ENCODE measurements at regions not wholly inside any gene's neighbourhood (a gene's known extent, or its start where the extent isn't known, plus 50 kb on each side); places are given as distances from the start of the nearest gene placed in this dataset.

GRCh38 chr11:109130910-109131309 is 291.1 kb upstream of the C11orf87 start:
- Histone ChIP-seq H3K4me3 (ENCODE audit: control insufficient read depth in 1 of 2, extremely low read depth in 1 of 2, low read length in 1 of 2) (no peak overlapping the region), H3K27me3 (replicated peaks in 1 of 2; ENCODE audit: control insufficient read depth in 2 of 2, extremely low read depth in 1 of 2, insufficient read depth in 2 of 2, low read length in 1 of 2) (no peaks in the 10 kb centered on the region), H3K4me1 (ENCODE audit: control insufficient read depth in 1 of 2, extremely low read depth in 1 of 2, insufficient read depth in 2 of 2, low read length in 2 of 2) (no peaks in the 10 kb centered on the region), H3K9me3 (no peaks in the 10 kb centered on the region), H3K36me3 (ENCODE audit: control insufficient read depth in 2 of 2, extremely low read depth in 1 of 2, insufficient read depth in 1 of 2, low read length in 1 of 2) (no peaks in the 10 kb centered on the region), H3K27ac (ENCODE audit: low read length) (no peak overlapping the region)
- Mint-ChIP-seq H3K4me3 (no peak overlapping the region), H3K9me3 (peaks cover 4 to 5% (median 5%) of the 10 kb centered on the region in 3 donors), H3K4me1 (no peaks in the 10 kb centered on the region), H3K27me3 (peaks cover 0 to 5% of the 10 kb centered on the region in 2 donors), H3K27ac (no peak overlapping the region), H3K36me3 (no peaks in the 10 kb centered on the region)
- DNase-seq (no peak), ATAC-seq (replicated peaks in 1 of 4) (no peak)
- ChIA-PET POLR2A (no interaction called here), CTCF (no interaction called here)
- no CpG with 5 or more reads among the region's 1 CpG for WGBS (ENCODE audit: insufficient coverage)

DNA sequence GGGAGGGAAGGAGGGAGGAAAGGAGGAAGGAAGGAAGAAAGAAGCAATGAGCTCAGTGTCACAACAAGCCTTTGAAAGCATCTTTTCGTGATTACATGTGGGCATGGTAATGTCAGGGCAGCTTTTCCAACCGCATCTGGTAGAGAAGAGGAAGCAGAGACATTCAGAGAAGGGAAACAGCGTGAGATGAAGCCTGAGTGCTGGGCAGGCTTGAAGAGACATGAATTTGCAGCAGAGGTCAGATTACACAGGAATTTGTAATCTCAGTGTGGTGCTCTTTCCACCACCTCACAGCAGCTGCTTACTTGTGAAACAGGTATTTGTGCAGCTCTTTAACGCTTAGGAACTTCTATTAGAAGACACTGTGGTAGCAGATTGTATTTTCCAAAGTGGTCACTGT is 289.5 kb upstream of the C11orf87 start:
- Histone ChIP-seq H3K36me3 (ENCODE audit: control insufficient read depth in 2 of 2, extremely low read depth in 1 of 2, insufficient read depth in 1 of 2, low read length in 1 of 2) (no peaks in the 10 kb centered on the region), H3K4me1 (ENCODE audit: control insufficient read depth in 1 of 2, extremely low read depth in 1 of 2, insufficient read depth in 2 of 2, low read length in 2 of 2) (no peaks in the 10 kb centered on the region), H3K27me3 (replicated peaks in 1 of 2; ENCODE audit: control insufficient read depth in 2 of 2, extremely low read depth in 1 of 2, insufficient read depth in 2 of 2, low read length in 1 of 2) (no peaks in the 10 kb centered on the region), H3K9me3 (no peaks in the 10 kb centered on the region), H3K27ac (ENCODE audit: low read length) (no peak overlapping the region), H3K4me3 (ENCODE audit: control insufficient read depth in 1 of 2, extremely low read depth in 1 of 2, low read length in 1 of 2) (no peak overlapping the region)
- no peak overlapping the region for H3K4me3 Mint-ChIP-seq
- no peak for DNase-seq
- POLR2A ChIA-PET: interaction anchor here in 1 of 2 donors (0.9 kb wide), 1 partner anchor 38 kb away, joined by 4 read pairs; no protein-coding TSS in a partner anchor
- peaks cover 4 to 6% (median 5%) of the 10 kb centered on the region in 3 donors for H3K9me3 Mint-ChIP-seq
- no peaks in the 10 kb centered on the region for H3K4me1 Mint-ChIP-seq
- CTCF ChIA-PET: interaction anchor here in 1 of 2 donors (0.6 kb wide), 1 partner anchor 1746 kb away, joined by 3 read pairs; no protein-coding TSS in a partner anchor
- H3K36me3 Mint-ChIP-seq: no peaks in the 10 kb centered on the region
- H3K27ac Mint-ChIP-seq: no peak overlapping the region
- WGBS (ENCODE audit: insufficient coverage): 5% methylated on average over 2 of the region's 4 CpGs
- no peak for ATAC-seq (replicated peaks in 1 of 4)
- peaks cover 3 to 5% of the 10 kb centered on the region in 2 donors for H3K27me3 Mint-ChIP-seq

GRCh38 chr11:109133159-109133558 is 288.8 kb upstream of the C11orf87 start:
- ATAC-seq (replicated peaks in 1 of 4) (no peak), DNase-seq (no peak)
- Mint-ChIP-seq H3K27me3 (peaks cover 3 to 5% of the 10 kb centered on the region in 2 donors), H3K9me3 (peaks cover 4 to 6% (median 5%) of the 10 kb centered on the region in 3 donors), H3K36me3 (no peaks in the 10 kb centered on the region), H3K4me1 (no peaks in the 10 kb centered on the region), H3K4me3 (no peak overlapping the region), H3K27ac (no peak overlapping the region)
- Histone ChIP-seq H3K27ac (ENCODE audit: low read length) (no peak overlapping the region), H3K4me1 (ENCODE audit: control insufficient read depth in 1 of 2, extremely low read depth in 1 of 2, insufficient read depth in 2 of 2, low read length in 2 of 2) (no peaks in the 10 kb centered on the region), H3K36me3 (ENCODE audit: control insufficient read depth in 2 of 2, extremely low read depth in 1 of 2, insufficient read depth in 1 of 2, low read length in 1 of 2) (no peaks in the 10 kb centered on the region), H3K4me3 (ENCODE audit: control insufficient read depth in 1 of 2, extremely low read depth in 1 of 2, low read length in 1 of 2) (no peak overlapping the region), H3K9me3 (no peaks in the 10 kb centered on the region), H3K27me3 (replicated peaks in 1 of 2; ENCODE audit: control insufficient read depth in 2 of 2, extremely low read depth in 1 of 2, insufficient read depth in 2 of 2, low read length in 1 of 2) (no peaks in the 10 kb centered on the region)
- WGBS (ENCODE audit: insufficient coverage): 20% methylated on average over 1 of the region's 4 CpGs
- ChIA-PET POLR2A (no interaction called here), CTCF (no interaction called here)

DNA sequence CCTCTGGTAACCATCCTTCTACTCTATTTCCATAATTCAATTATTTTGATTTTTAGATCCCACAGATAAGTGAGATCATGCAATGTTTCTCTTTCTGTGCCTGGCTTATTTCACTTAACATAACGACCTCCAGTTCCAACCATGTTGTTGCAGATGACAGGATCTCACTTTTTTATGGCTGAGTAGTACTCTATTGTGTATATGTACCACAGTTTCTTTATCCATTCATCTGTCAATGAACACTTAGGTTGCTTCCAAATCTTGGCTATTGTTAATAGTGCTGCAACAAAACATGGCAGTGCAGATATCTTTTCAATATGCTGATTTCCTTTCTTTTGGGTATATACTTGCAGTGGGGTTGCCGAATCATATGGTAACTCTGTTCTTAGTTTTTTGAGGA is 286.4 kb upstream of the C11orf87 start:
- Mint-ChIP-seq H3K36me3 (no peaks in the 10 kb centered on the region), H3K9me3 (peaks cover 4 to 6% (median 5%) of the 10 kb centered on the region in 3 donors), H3K4me3 (no peak overlapping the region), H3K27ac (no peak overlapping the region), H3K4me1 (no peaks in the 10 kb centered on the region), H3K27me3 (peaks cover 3 to 5% of the 10 kb centered on the region in 2 donors)
- Histone ChIP-seq H3K27ac (ENCODE audit: low read length) (no peak overlapping the region), H3K36me3 (ENCODE audit: control insufficient read depth in 2 of 2, extremely low read depth in 1 of 2, insufficient read depth in 1 of 2, low read length in 1 of 2) (no peaks in the 10 kb centered on the region), H3K4me1 (ENCODE audit: control insufficient read depth in 1 of 2, extremely low read depth in 1 of 2, insufficient read depth in 2 of 2, low read length in 2 of 2) (no peaks in the 10 kb centered on the region), H3K27me3 (replicated peaks in 1 of 2; ENCODE audit: control insufficient read depth in 2 of 2, extremely low read depth in 1 of 2, insufficient read depth in 2 of 2, low read length in 1 of 2) (no peaks in the 10 kb centered on the region), H3K4me3 (ENCODE audit: control insufficient read depth in 1 of 2, extremely low read depth in 1 of 2, low read length in 1 of 2) (no peak overlapping the region), H3K9me3 (no peaks in the 10 kb centered on the region)
- ChIA-PET POLR2A (no interaction called here), CTCF (interaction anchor here in 1 of 2 donors (1.0 kb wide), 1 partner anchor 68 kb away, joined by 3 read pairs; no protein-coding TSS in a partner anchor)
- DNase-seq (no peak), ATAC-seq (replicated peaks in 1 of 4) (no peak)
- no CpG with 5 or more reads among the region's 2 CpGs for WGBS (ENCODE audit: insufficient coverage)

DNA sequence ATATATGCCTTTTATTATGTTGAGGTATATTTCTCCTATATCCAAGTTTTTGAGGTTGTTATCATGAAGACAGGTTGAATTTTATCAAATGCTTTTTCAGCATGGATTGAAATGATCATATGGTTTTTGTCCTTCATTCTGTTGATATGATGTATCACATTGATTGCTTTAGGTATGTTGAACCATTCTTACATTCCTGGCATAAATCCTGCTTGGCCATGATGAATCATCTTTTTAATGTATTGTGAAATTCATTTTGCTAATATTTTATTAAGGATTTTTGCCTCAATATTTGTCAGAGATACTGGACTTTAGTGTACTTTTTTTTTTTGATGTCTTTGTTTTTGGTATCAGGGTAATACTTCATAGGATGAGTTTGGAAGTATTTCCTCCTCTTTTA is 283.8 kb upstream of the C11orf87 start:
- ATAC-seq (replicated peaks in 1 of 4): no peak
- Mint-ChIP-seq H3K4me3 (no peak overlapping the region), H3K27ac (no peak overlapping the region), H3K9me3 (peaks cover 4 to 6% (median 5%) of the 10 kb centered on the region in 3 donors), H3K36me3 (no peaks in the 10 kb centered on the region), H3K4me1 (no peaks in the 10 kb centered on the region), H3K27me3 (peaks cover 3 to 5% of the 10 kb centered on the region in 2 donors)
- CTCF ChIA-PET: no interaction called here
- Histone ChIP-seq H3K4me3 (ENCODE audit: control insufficient read depth in 1 of 2, extremely low read depth in 1 of 2, low read length in 1 of 2) (no peak overlapping the region), H3K27me3 (replicated peaks in 1 of 2; ENCODE audit: control insufficient read depth in 2 of 2, extremely low read depth in 1 of 2, insufficient read depth in 2 of 2, low read length in 1 of 2) (no peaks in the 10 kb centered on the region), H3K4me1 (ENCODE audit: control insufficient read depth in 1 of 2, extremely low read depth in 1 of 2, insufficient read depth in 2 of 2, low read length in 2 of 2) (no peaks in the 10 kb centered on the region), H3K36me3 (ENCODE audit: control insufficient read depth in 2 of 2, extremely low read depth in 1 of 2, insufficient read depth in 1 of 2, low read length in 1 of 2) (no peaks in the 10 kb centered on the region), H3K9me3 (no peaks in the 10 kb centered on the region), H3K27ac (ENCODE audit: low read length) (no peak overlapping the region)
- POLR2A ChIA-PET: no interaction called here
- DNase-seq: no peak

DNA sequence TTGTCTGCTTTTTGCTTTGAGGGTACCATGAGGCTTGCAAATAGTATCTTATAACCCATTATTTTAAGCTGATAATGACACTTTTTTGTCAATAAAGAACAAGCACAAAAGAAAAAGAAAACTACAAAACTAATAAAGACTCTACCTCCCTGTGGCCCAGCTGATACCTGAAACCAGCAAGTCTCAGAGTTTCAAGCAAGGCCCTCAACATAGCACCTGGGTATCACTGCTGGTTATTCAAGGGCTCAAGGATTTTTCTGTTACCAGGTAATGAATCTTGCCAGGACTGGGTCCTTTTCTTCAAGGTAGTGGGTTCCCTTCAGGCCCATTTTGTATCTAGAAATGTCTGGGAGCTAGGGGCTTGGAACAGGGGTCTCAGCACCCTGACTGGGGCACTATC is 281.6 kb upstream of the C11orf87 start:
- H3K27me3 ChIP-seq (replicated peaks in 1 of 2; ENCODE audit: control insufficient read depth in 2 of 2, extremely low read depth in 1 of 2, insufficient read depth in 2 of 2, low read length in 1 of 2): no peaks in the 10 kb centered on the region
- no peak overlapping the region for H3K27ac ChIP-seq (ENCODE audit: low read length)
- H3K4me3 ChIP-seq (ENCODE audit: control insufficient read depth in 1 of 2, extremely low read depth in 1 of 2, low read length in 1 of 2): no peak overlapping the region
- ATAC-seq (replicated peaks in 1 of 4) (no peak), DNase-seq (no peak)
- peaks cover 3 to 5% of the 10 kb centered on the region in 2 donors for H3K27me3 Mint-ChIP-seq
- ChIA-PET CTCF (no interaction called here), POLR2A (no interaction called here)
- no peaks in the 10 kb centered on the region for H3K9me3 ChIP-seq
- H3K27ac Mint-ChIP-seq: no peak overlapping the region
- no peaks in the 10 kb centered on the region for H3K36me3 ChIP-seq (ENCODE audit: control insufficient read depth in 2 of 2, extremely low read depth in 1 of 2, insufficient read depth in 1 of 2, low read length in 1 of 2)
- no peaks in the 10 kb centered on the region for H3K36me3 Mint-ChIP-seq
- no peaks in the 10 kb centered on the region for H3K4me1 ChIP-seq (ENCODE audit: control insufficient read depth in 1 of 2, extremely low read depth in 1 of 2, insufficient read depth in 2 of 2, low read length in 2 of 2)
- H3K4me3 Mint-ChIP-seq: no peak overlapping the region
- no peaks in the 10 kb centered on the region for H3K4me1 Mint-ChIP-seq
- peaks cover 4 to 9% (median 5%) of the 10 kb centered on the region in 3 donors for H3K9me3 Mint-ChIP-seq

DNA sequence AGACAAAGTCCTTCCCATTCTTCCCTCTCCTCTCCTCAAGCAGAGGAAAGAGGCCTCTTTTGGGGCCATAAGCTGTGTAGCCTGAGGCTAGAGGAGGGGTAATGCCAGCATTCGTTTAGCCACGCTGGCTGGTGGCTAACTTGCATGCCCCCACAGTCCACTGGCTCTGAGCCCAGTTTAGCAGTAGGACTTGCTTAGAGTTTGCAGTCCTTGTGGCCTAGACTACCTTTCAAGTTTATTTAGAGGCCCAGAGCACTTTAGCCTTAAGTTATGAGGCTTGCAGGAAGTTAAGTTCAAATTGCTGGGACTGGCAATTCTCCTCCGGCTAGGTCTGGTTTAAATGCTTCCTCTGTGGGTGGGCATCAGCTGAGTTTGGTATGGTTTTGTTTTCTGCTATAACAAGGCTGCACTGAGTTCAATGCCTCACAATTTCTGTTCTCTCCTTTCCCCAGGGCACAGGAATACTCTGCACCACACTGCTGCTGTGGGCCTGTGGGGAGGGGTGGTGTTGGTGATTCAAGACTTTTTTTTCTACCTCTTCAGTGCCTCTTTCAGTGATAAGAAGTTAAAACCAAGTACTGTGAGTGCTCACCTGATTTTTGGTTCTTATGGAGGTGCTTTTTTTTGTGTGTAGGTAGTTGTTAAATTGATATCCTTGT is 281.0 kb upstream of the C11orf87 start:
- Histone ChIP-seq H3K9me3 (no peaks in the 10 kb centered on the region), H3K27me3 (replicated peaks in 1 of 2; ENCODE audit: control insufficient read depth in 2 of 2, extremely low read depth in 1 of 2, insufficient read depth in 2 of 2, low read length in 1 of 2) (no peaks in the 10 kb centered on the region), H3K27ac (ENCODE audit: low read length) (no peak overlapping the region), H3K4me3 (ENCODE audit: control insufficient read depth in 1 of 2, extremely low read depth in 1 of 2, low read length in 1 of 2) (no peak overlapping the region), H3K4me1 (ENCODE audit: control insufficient read depth in 1 of 2, extremely low read depth in 1 of 2, insufficient read depth in 2 of 2, low read length in 2 of 2) (no peaks in the 10 kb centered on the region), H3K36me3 (ENCODE audit: control insufficient read depth in 2 of 2, extremely low read depth in 1 of 2, insufficient read depth in 1 of 2, low read length in 1 of 2) (no peaks in the 10 kb centered on the region)
- POLR2A ChIA-PET: no interaction called here
- Mint-ChIP-seq H3K4me3 (no peak overlapping the region), H3K36me3 (no peaks in the 10 kb centered on the region), H3K27ac (no peak overlapping the region), H3K4me1 (no peaks in the 10 kb centered on the region), H3K27me3 (peaks cover 0 to 3% of the 10 kb centered on the region in 2 donors), H3K9me3 (peaks cover 0 to 4% (median 0%) of the 10 kb centered on the region in 3 donors)
- WGBS (ENCODE audit: insufficient coverage): 92% methylated on average over 2 of the region's 3 CpGs
- CTCF ChIA-PET: no interaction called here
- DNase-seq: no peak
- ATAC-seq (replicated peaks in 1 of 4): no peak
